IMR-90 (cell line): ENCODE measurements at regions not wholly inside any gene's neighbourhood (a gene's known extent, or its start where the extent isn't known, plus 50 kb on each side); places are given as distances from the start of the nearest gene placed in this dataset.

Source experiments
- CEBPB ChIP-seq: IDR thresholded peaks from 2 replicates; pipeline ENCODE4 v1.6.1; 2012; ENCODE audit warnings: low read depth, low read length, improper control_type of control experiment
- CTCF ChIP-seq: conservative IDR thresholded peaks from 2 replicates; pipeline ENCODE4 v1.5.1; 2012; ENCODE audit warnings: mild to moderate bottlenecking, low read depth, low read length, improper control_type of control experiment
- POLR2A ChIP-seq: IDR thresholded peaks from 2 replicates; pipeline ENCODE4 v1.6.1; 2012; ENCODE audit warnings: mild to moderate bottlenecking, low read depth, low read length

- TF ChIP-seq CTCF, result no peak
- TF ChIP-seq POLR2A, result no peak
- TF ChIP-seq CEBPB, result no peak
Observed at GRCh38 chr6:170164271-170164900, 126.5 kb downstream of the DLL1 start.
